Epithelial cell of esophagus (primary cell): ENCODE measurements at regions not wholly inside any gene's neighbourhood (a gene's known extent, or its start where the extent isn't known, plus 50 kb on each side); places are given as distances from the start of the nearest gene placed in this dataset.

ENCODE experiments used
- DNase-seq: peaks from one replicate; pipeline ENCODE4 v3.0.0; 2010; ENCODE audit warnings: low read depth
- H3K4me3 ChIP-seq: 2 replicates; pipeline ENCODE4 v1.5.1; 2011; ENCODE audit warnings: mild to moderate bottlenecking, low read length, control low read depth
- CTCF ChIP-seq: IDR thresholded peaks from 2 replicates; pipeline ENCODE4 v1.5.1; 2011; ENCODE audit warnings: low read depth, mild to moderate bottlenecking, low read length, control low read depth, inconsistent platforms; ENCODE audit not compliant: insufficient read depth; ENCODE audit errors: missing control alignments

- no peak overlapping the region for H3K4me3 ChIP-seq
- no peak for TF ChIP-seq CTCF
- DNase-seq, result no peak
Measured at GRCh38 chr4:155616117-155616516, 50.5 kb upstream of the GUCY1A1 start.

- TF ChIP-seq CTCF, result no peak
- H3K4me3 ChIP-seq, result no peak overlapping the region
Measured at GRCh38 chr4:155615081-155615887, 51.4 kb upstream of the GUCY1A1 start.

GRCh38 chr4:155614111-155614762 is 52.4 kb upstream of the GUCY1A1 start:
- peak; percentile 70 for DNase-seq
- no peak for TF ChIP-seq CTCF
- no peak overlapping the region for H3K4me3 ChIP-seq

More at GRCh38 chr4:155615081-155615887, 51.4 kb upstream of the GUCY1A1 start:
- DNase-seq, result no peak

- H3K4me3 ChIP-seq, result no peak overlapping the region
- no peak for TF ChIP-seq CTCF
- no peak for DNase-seq
Measured at GRCh38 chr4:155612074-155612473, 54.6 kb upstream of the GUCY1A1 start.

GRCh38 chr4:155611501-155611900 is 55.1 kb upstream of the GUCY1A1 start:
- DNase-seq, result no peak
- no peak overlapping the region for H3K4me3 ChIP-seq
- no peak for TF ChIP-seq CTCF

- no peak for DNase-seq
- no peak overlapping the region for H3K4me3 ChIP-seq
- no peak for TF ChIP-seq CTCF
Measured at GRCh38 chr4:155610143-155610542, 56.5 kb upstream of the GUCY1A1 start.
